NK-92 treated with Interleukin-12 subunit alpha and Interleukin-12 subunit beta, amount 100 ng/mL, for 24 hours (cell line): ENCODE measurements at regions not wholly inside any gene's neighbourhood (a gene's known extent, or its start where the extent isn't known, plus 50 kb on each side); places are given as distances from the start of the nearest gene placed in this dataset.
A peak's percentile ranks its signal among the peaks of the same experiment; 100 is the strongest.
"Not testable (repeated sequence)": the region's sequence is repeated elsewhere in the genome, so short reads cannot be mapped to it uniquely, and the experiment has no call there.

Source experiments
- DNase-seq: peaks from one replicate; lab custom pipeline; 2025; lab: John Stamatoyannopoulos, UW

DNA sequence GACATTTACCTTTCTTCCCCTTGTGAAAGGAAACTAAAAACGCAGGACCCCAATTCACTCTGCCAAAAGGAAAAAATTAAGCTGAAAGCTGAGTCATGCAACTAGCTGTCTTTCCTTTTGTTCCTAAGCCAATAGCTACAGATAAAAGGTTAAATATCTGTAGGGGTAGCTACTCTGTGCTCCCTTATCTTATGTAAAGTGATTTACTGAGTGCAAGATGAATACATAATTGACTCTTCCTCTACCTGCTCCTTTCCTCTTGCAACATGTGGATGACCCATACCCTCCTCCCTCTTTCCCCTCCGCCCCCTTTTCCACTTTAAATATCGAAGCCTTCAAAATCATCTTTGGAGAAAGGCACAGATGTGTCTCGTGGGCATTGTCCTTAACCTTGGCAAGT is 68.0 kb upstream of the ZNF157 start:
- DNase-seq = no peak

DNA sequence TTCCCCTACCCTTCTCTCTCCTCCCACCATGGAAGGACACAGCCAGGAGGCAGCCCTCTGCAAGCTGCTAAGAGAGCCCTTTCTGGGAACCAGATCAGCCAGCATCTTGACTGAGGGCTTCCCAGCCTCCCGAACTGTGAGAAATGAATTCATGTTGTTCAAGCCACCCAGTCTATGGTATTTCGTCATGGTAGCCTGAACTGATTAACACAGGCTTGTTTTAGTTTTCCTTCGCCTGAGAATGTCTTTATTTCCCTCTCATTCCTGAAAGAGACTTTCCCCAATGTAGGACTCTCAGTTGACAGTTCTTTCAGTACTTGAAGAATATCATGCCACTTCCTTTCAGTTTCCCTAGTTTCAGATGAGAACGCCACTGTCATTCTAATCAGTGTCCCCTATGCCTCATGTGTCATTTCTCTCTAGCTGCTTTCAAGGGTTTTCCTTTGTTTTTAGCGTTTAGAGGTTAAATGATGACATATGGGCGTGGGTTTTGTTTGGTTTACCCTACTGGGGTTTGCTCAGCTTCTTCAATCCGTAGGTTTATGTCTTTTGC is 63.8 kb upstream of the ZNF157 start:
- not testable (repeated sequence) for DNase-seq

DNA sequence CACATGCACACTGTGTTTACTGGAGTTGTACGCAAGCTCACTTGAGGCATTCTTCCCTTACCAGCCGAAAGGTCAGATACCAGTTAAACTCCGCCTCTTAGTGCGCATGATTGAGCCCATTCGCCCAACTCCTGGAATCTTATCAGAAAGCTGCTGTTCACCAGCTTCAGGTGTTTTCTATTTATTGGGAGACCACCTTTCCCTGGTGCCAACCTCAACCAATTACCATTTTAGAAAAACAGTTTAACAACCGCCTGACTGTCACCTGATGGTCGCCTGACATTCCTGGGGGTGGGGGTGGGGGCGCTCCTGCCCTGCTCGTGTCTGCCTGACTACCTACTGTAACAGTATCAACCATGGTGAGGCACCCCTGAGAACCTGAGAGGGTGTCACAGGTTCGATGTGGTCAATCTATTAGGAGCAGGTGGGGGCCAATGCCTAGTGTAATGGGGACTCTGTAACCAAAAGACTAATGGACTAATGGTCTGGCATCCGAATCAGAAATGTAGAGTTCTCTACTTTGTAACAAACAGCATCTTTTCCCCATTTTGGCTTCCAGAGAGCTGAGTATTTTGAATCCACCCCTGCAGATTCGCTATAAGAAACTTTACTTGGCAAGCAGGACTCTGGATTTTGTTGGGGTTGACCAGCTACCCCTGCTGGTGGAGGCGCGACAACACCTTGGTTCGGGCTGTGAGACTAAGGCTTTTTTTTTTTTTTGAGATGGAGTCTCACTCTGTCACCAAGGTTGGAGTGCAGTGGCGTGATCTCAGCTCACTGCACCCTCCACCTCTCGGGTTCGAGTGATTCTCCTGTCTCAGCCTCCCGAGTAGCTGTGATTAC is 58.2 kb upstream of the ZNF157 start:
- peak; percentile 5 for DNase-seq

DNA sequence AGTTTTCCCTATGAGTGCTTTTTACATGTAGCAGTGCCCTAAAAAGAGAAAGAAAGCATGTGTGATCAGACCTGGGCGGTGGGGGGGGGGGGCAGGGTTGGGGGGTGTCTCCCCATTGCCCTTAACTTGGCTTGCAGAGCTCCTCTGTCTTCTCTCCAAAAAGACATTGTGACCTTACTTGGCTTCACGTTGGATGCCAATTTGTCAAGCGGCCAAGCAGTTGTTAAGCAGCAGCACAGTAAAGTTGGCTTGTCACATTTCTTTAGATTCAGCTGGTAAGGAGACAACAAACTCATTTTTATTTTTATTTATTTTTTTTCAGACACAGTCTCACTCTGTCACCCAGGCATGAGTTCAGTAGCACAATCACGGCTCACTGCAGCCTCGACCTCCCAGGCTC is 57.3 kb upstream of the ZNF157 start:
- no peak for DNase-seq

DNA sequence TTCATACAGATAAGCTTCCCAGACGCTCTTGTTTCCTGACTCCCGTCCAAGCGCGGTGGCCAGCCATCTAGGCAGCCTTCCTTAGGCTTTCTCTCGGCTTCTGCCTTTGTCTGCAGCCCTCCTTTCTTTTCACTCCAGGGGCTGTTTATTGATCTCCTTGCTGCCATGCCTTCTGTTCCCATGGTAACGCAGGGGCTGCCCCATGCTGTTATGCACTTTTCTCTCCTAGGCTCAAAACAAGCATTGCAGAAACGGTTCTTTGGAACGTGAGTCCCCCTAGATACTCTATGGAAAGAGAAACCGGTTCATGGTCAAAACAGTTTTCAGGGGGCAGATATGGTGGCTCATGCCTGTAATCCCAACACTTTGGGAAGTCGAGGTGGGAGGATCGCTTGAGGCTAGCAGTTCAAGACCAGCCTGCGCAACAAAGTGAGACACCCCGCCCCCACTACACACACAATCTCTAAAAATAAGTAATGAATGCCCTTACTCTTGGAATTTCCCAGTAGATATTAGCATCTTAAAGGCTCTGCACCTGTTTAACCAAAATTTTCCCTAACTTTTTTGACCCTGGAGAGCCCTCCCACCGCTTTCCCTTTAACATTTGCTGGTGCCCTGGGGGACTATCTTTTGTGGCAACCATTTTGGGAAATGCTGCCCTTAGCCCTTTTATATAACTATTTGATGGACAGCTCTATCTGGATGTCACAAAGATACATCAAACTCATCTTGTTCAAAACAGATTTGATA is 53.9 kb upstream of the ZNF157 start:
- no peak for DNase-seq
